Non-pigmented ciliary epithelial cell (primary cell): ENCODE measurements at regions not wholly inside any gene's neighbourhood (a gene's known extent, or its start where the extent isn't known, plus 50 kb on each side); places are given as distances from the start of the nearest gene placed in this dataset.

Source experiments
- DNase-seq: peaks from one replicate; pipeline ENCODE4 v3.0.0-alpha.2; 2010; ENCODE audit warnings: low read depth

- DNase-seq: no peak
These were observed 163.3 kb upstream of the AKR1E2 start for GRCh38 chr10:4662576-4663161.

GRCh38 chr10:4661511-4662255, 164.3 kb upstream of the AKR1E2 start:
- no peak for DNase-seq

- DNase-seq: no peak
These were observed 167.2 kb upstream of the AKR1E2 start for GRCh38 chr10:4658777-4659176.

GRCh38 chr10:4656576-4657194, 169.3 kb upstream of the AKR1E2 start:
- no peak for DNase-seq

GRCh38 chr10:4655879-4656278, 170.1 kb upstream of the AKR1E2 start:
- no peak for DNase-seq

GRCh38 chr10:4655406-4655805, 170.6 kb upstream of the AKR1E2 start:
- DNase-seq: no peak

GRCh38 chr10:4654496-4654895, 171.5 kb upstream of the AKR1E2 start:
- DNase-seq: no peak

GRCh38 chr10:4653160-4653559, 172.8 kb upstream of the AKR1E2 start:
- no peak for DNase-seq

- no peak for DNase-seq
These were observed 173.6 kb upstream of the AKR1E2 start for GRCh38 chr10:4652111-4653010.

GRCh38 chr10:4651404-4652037, 174.5 kb upstream of the AKR1E2 start:
- DNase-seq: no peak

GRCh38 chr10:4650582-4650981, 175.4 kb upstream of the AKR1E2 start:
- no peak for DNase-seq

- DNase-seq: no peak
These were observed 176.0 kb upstream of the AKR1E2 start for GRCh38 chr10:4649886-4650508.

- DNase-seq: no peak
These were observed 176.5 kb upstream of the AKR1E2 start for GRCh38 chr10:4649471-4649870.

- no peak for DNase-seq
These were observed 177.0 kb upstream of the AKR1E2 start for GRCh38 chr10:4648999-4649398.

GRCh38 chr10:4647109-4647785, 178.8 kb upstream of the AKR1E2 start:
- DNase-seq: no peak

- no peak for DNase-seq
These were observed 179.5 kb upstream of the AKR1E2 start for GRCh38 chr10:4646547-4646946.

- DNase-seq: no peak
These were observed 180.2 kb upstream of the AKR1E2 start for GRCh38 chr10:4645836-4646235.

- DNase-seq: no peak
These were observed 182.5 kb upstream of the AKR1E2 start for GRCh38 chr10:4643471-4643870.

GRCh38 chr10:4639960-4640359, 186.0 kb upstream of the AKR1E2 start:
- no peak for DNase-seq

- DNase-seq: no peak
These were observed 187.9 kb upstream of the AKR1E2 start for GRCh38 chr10:4638099-4638498.

- no peak for DNase-seq
These were observed 188.3 kb upstream of the AKR1E2 start for GRCh38 chr10:4637657-4638056.
